ENCODE measurements at regions not wholly inside any gene's neighbourhood (a gene's known extent, or its start where the extent isn't known, plus 50 kb on each side); places are given as distances from the start of the nearest gene placed in this dataset.

GRCh38 chr5:153130296-153130695, 360.2 kb upstream of the GRIA1 start:
- DNase-seq (ENCODE audit: low read depth): no peak

GRCh38 chr5:153135411-153135810, 355.1 kb upstream of the GRIA1 start:
- DNase-seq (ENCODE audit: low read depth): no peak

DNA sequence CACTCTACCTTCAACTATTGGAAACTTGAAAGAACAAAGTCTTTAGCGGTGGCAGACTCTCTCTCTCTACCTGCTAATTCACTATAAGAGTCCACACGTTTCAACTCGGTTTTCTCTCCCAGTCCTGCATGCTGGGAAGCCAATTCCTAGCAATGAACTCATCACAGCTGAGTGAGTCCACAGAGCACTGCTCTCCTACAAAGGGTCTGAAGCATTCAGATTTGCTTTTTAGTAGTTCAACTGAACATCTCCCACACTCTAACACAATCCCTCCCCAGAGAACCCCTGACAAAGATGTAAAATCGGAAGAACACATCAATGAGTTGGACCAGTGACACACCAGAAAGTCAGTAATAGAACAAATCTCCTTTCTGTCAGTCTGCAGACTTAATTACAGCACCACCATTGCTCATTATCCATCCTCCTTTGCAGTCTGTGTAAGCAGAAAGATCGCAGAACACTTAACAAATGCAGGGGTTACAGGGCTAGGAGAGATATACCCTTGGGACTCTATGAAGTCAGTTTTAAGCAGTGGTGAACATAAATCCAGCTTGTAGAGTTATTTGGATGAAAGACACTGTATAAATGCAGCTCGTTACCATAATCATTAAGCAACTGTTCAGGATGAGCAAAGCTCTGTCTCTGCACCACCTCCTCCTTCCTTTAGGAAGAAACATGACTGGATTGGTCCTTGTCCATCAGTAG, 353.4 kb upstream of the GRIA1 start:
- DNase-seq (ENCODE audit: low read depth): no peak

- DNase-seq (ENCODE audit: low read depth): peak; percentile 81
Measured at GRCh38 chr5:153147891-153148623, 342.4 kb upstream of the GRIA1 start.

DNA sequence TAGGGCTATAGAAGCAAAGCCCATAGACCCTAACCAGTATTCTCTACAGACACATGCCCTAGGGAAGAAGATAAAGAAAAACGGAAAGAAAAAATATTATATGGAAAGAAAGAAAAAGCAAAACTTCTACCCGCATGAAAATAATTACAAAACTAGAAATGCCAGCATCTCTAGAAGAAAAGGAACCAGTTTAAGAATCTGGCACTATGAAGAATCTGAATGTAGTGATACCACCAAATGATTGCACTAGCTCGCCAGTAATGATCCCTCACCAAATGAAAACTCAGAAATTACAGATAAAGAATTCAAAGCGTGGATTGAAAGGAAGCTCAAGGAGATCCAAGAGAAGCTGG, 341.9 kb upstream of the GRIA1 start:
- no peak for DNase-seq (ENCODE audit: low read depth)

- no peak for DNase-seq (ENCODE audit: low read depth)
Measured at GRCh38 chr5:153151558-153151957, 338.9 kb upstream of the GRIA1 start.

- DNase-seq (ENCODE audit: low read depth): peak; percentile 80
Measured at GRCh38 chr5:153153086-153153485, 337.4 kb upstream of the GRIA1 start.

- peak; percentile 56 for DNase-seq (ENCODE audit: low read depth)
Measured at GRCh38 chr5:153157156-153157555, 333.3 kb upstream of the GRIA1 start.

DNA sequence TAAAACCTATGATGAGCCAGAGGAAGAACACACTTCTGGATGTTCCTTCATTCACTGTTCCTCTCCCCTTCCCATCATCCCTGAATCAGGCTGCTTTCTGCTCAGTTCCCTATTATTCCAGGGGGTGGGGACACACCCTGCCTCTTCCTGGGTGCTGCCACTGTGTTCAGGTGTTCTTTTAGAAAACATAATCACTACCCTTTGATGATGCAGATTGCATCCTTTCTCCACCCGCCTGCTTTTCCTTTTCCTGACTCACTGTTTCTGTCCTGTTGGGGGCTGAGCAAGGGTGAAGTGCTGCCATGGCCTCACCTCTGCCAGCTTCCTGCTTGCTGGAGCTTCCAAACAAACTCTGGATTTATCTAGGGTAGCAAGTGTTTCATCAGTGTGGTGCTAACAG, 331.9 kb upstream of the GRIA1 start:
- DNase-seq (ENCODE audit: low read depth): no peak

GRCh38 chr5:153159616-153160015, 330.9 kb upstream of the GRIA1 start:
- peak; percentile 37 for DNase-seq (ENCODE audit: low read depth)

- no peak for DNase-seq (ENCODE audit: low read depth)
Measured at GRCh38 chr5:153168241-153168640, 322.2 kb upstream of the GRIA1 start.

DNA sequence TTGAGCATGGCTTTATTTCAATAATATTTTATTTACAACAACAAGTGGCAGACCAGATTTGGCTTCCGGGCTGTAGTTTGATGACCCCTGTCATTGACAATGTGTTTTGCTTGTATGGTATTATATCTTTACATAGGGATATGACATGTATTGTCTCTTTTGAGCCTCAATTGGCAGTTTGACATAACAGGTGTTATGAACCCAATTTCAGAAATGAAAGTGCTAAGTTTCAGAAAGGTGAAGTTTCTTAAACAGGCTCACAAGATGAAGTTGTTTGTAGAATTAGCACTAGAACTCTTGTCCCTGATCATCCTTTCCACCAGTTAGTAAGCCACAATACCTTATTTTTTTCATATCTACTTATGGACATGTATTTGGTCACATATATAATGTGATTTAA, 303.0 kb upstream of the GRIA1 start:
- DNase-seq (ENCODE audit: low read depth): no peak

DNA sequence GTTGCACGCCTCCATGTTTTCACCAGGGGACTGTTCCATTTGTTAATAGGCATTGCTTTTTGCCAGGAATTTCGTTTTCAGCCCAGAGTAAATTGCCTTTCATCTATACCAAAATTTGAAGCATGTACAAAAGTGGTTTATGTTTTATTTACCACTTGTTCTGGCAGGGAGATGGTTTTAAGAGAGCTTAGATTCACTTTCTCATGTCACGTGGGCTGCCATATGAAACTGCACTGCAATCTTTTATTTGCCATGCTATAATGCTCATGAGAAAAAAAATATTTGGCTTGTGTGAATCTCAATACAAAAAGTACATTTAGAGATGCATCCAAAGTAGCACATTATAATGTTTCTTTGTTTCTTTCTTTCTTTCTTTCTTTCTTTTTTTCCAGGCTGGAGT, 284.1 kb upstream of the GRIA1 start:
- DNase-seq (ENCODE audit: low read depth): no peak

GRCh38 chr5:153209016-153209415, 281.5 kb upstream of the GRIA1 start:
- DNase-seq (ENCODE audit: low read depth): peak; percentile 6

DNA sequence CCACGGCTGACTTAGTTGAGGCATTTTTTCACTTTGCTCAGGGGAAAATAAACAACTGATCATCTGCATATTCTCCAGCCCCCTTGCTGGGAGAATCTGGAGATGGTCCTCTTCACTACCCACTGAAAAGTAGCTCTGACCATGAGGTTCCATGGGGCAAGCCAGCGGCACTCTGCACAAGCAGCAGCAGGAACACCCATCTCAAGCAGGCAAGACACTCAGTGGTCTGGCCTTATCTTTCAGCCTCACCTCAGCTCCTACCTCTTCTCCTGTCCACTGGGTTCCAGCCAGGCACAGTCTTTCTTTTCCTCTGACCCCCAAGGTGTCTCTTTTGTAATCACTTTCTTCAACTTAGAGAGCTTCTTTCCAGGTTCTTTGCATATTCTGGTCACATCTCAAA, 280.8 kb upstream of the GRIA1 start:
- no peak for DNase-seq (ENCODE audit: low read depth)

DNA sequence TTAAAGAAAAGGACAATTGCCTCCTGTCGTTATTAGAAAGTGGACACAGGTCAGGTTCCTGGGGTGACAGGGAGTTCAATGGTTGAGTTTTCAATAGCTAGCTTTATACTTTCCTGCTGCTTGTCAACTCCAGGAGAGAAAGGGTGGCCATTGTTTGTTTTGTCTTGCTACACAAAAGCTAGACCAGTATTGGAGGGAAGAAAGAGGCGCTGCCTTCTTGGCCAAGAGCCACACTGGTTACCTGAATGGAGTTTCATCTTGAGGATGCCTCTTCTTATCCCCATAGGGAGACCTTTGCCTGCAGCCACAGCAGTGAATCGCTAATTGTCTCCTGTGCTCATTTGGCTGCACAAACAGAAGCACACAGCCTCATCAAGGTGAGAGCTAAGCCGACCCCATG, 279.4 kb upstream of the GRIA1 start:
- DNase-seq (ENCODE audit: low read depth): no peak

DNA sequence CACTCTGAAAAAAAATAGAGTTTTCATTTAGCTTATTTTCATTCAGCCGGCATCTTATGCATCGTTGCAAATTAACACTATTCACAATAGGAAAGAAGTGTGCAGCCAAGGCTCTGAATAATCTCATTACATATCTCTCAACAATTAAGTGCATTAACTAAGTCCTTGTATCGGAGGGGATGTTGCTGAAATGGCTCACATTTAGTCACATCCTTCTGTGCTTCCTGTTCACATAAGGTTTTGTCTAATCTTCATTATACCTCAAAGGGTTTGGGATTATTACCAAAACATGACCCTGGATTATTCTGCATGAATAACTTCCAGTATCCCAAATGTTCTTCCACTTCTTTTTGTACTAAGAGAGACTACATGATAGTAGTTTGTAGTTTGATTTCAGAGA, 278.0 kb upstream of the GRIA1 start:
- DNase-seq (ENCODE audit: low read depth): no peak

DNA sequence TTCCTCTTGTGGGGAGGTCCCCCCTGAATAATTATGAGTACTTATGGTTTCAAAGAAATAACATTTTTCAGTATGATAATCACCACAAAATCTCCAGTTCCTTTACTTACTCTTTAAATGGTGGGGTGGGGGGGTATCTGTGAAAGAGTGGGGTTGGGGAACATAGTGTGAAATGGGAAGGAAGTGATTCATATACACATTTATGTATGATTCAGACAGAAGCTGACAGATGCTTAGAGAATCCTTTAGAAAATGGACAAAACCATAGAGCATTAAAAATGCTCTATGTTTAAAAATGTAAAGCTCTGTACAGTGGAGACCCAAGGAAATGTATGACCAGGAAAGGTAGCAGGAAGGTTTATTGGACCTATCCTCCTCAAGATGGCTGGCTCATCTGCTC, 267.5 kb upstream of the GRIA1 start:
- DNase-seq (ENCODE audit: low read depth): peak; percentile 54

- no peak for DNase-seq (ENCODE audit: low read depth)
Measured at GRCh38 chr5:153223376-153223775, 267.1 kb upstream of the GRIA1 start.

DNA sequence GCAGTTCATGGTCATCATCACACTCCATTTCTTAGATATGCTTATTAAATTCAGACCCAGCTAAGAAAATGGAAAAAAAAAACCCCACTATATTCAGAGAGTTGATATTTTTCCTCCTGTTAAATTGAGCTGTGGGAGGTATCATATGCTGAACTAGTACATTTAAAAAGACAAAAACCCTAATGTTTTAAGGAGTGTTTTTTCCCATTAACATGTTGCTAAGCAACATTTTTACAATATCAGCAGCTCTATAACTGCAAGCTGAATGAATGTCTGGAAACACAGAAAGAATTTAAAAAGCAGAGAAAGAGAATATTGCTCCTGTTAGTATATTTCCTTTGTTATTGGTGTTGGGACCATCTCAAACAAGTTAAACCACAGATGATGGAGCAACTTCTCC, 265.8 kb upstream of the GRIA1 start:
- DNase-seq (ENCODE audit: low read depth): no peak

GRCh38 chr5:153233933-153234332, 256.5 kb upstream of the GRIA1 start:
- no peak for DNase-seq (ENCODE audit: low read depth)

- no peak for DNase-seq (ENCODE audit: low read depth)
Measured at GRCh38 chr5:153236319-153236718, 254.2 kb upstream of the GRIA1 start.

- no peak for DNase-seq (ENCODE audit: low read depth)
Measured at GRCh38 chr5:153237671-153238332, 252.7 kb upstream of the GRIA1 start.
